SK-N-DZ (cell line): ENCODE measurements at regions not wholly inside any gene's neighbourhood (a gene's known extent, or its start where the extent isn't known, plus 50 kb on each side); places are given as distances from the start of the nearest gene placed in this dataset.
"Not testable (repeated sequence)": the region's sequence is repeated elsewhere in the genome, so short reads cannot be mapped to it uniquely, and the experiment has no call there.

Experiments
- DNase-seq: peaks from one replicate; pipeline ENCODE4 v3.0.0-alpha.2; 2015; ENCODE audit warnings: low spot score

DNA sequence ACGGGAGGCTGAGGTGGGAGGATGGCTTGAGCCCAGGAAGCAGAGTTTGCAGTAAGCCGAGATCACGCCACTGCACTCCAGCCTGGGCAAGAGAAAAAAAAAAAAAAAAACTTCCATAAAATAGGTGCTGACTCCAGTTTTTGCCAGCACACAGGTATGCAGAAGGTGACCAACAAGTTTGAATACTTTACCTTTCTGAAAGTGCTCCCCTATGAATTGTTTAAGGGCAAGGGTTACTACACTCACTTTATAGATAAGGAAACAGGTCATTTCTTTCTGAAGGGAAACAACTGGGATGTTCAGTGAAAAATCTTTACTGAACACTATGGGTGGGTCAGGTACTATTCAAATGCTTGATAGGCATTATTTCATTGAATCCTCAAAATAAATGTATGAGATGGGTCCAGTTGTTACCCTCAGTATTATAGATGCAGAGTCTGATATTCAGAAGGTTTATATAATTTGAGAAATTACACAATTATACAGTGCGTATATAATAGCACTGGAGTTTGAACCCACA is 538.5 kb downstream of the INSC start:
- DNase-seq = no peak

DNA sequence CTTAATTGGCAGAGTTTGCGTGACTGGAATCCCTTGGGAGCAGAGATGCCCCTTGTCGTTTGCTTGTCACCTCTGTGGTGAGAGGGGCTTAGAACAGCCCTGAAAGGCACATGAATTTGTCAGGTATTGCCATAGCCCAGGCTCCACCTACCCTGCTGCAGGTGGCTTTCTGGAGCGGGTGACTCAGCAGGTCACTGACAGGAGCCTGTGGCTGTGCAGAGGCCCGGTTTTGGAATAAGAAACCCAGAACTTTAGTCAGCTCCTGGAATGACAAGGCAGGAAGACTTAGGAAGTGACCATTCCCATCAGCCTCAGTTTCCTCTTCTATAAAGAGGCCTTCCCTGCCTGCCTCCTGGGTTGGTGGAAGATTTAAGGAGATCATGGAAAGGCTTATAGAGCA is 539.7 kb downstream of the INSC start:
- no peak for DNase-seq

DNA sequence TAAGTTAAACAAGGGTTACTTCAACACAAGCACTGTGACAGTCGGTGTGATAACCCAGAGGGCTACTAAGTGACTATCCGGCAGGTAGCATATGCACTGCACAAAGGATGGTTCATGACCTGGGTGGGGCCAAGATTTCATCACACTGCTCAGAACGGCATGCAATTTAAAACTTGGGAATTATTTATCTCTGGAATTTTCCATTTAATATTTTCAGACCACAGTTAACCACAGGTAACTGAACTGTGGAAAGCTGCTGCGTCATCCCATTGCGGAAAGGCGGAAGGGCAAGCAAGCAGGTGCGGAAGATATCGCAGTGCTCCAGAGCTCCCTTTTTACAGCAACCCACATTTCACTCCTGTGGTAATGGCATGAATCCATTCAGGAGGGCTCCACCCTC is 540.8 kb downstream of the INSC start:
- DNase-seq = no peak

DNA sequence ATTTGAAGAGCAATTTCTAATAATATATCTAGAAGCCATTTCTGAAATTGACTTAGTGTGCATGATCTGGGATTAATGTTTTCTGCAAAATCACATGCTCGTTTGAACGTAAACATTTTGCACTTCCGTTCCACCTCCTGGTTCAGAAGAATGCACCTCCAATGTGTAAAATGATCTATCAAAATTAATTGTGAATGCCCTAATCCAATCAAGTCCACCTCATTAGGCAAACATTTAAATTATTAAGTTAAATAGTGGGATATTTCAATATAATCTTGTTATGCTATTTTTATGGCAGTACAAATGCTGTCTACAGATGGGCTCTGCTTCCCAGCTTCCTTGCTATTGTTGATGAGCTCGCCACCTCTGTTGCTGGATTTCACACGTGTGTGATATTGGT is 542.5 kb downstream of the INSC start:
- no peak for DNase-seq

DNA sequence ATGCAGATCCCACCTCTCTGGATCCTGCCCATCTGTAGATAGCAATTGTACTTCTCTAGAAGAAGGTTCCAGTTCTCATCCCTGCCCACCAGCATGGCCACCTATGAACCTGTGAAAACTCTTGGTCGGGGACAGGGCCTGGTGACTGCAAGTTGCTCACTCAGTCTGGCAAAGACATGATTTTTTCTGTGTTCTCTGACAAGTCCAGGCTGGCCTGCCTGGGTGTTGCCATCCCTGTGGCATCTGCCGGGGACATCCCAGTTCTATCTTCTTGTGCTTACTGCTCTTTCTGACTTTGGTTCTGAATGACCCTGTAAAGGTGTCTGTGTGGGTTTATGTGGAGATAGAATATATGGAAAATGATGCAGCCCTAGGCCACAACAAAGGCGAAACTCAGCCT is 545.8 kb downstream of the INSC start:
- no peak for DNase-seq

DNA sequence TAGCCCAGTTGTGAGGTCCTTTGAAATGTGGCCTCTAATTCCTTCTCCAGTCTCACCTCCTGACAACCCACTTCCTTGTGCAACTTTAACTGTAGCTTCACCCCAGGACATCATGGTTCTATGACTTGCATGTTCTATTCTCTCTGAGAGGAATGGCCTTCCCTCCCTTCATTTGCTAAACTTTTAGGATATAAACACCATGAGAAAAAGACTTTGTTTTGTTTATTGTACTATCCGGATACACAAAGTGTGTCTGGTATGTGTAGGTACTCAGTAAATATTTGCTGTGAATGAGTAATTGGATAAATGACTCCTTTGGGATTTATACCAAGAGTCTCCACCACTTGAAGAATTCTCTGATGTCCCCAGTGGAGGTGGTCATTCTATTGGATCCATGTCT is 547.6 kb downstream of the INSC start:
- DNase-seq = no peak

DNA sequence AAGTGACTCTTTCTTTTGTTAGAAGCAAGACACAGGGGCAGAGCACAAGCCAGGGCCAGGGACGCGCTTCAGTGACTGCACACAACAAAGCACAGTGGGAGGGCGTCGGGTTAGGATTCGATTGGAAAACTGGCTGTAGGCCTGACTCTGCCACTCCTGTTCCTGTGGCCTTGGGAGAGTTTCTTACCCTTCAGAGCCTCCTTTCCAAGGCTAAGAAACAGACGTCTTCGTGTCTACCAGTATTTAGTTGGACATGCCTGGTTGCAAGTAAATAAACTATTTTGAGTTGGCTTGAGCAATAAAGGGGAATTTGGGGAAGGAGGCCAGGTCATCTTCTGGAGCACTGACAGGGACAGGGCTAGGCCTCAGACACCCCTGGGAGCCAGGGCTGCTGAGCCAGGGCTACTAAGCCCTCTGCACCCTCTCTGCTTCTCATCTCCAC is 549.1 kb downstream of the INSC start:
- no peak for DNase-seq

DNA sequence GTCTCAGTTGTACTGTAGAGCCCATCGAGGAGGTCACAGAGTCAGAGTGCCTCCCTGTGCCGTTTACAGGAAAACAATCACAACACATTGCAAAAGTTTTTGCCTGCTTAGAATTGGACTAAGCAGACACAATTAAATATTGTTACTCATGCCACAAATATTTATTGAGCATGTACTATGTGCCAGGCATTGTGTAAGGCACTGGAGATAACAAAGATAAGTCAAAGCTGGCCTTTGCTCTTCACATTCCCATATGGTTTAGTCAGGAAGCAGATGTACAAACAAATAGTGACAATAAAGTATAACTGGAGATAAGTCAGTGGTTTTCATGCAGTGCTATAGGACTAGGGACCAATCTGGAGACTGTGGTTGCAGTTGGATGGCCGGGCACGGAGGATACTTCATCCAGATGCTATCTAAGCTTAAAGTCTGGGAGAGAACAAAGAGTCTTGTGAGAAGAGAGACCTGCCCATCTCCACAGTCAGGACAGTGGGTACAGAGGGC is 550.7 kb downstream of the INSC start:
- no peak for DNase-seq

DNA sequence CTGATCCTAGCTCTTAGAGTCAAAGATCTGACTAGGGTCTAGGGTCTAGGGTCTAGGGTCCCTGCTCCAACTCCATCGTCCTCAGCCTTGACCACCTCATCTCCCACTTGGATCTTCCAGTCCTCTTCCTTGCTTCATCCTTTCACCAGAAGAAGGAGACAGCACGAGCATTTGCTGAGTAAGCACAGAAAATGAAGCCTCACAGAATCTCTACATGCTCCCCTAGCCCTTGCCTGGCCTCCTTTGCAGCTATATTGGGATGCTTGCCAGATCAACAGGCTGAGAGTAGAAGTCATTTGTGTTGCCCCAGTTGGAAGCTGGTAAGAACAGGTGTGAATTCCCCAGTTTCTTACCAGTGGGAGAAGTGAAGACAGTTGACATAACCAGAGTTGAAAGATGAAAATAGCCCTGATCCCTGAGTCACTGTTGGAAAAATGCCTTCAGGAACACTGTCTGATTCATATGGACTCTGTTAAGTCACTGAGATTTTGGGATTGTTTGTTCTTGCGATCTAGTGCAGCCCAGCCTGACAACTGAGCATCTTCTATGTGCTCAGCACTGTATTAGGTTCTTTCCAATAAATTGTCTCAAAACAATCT is 552.5 kb downstream of the INSC start:
- no peak for DNase-seq

DNA sequence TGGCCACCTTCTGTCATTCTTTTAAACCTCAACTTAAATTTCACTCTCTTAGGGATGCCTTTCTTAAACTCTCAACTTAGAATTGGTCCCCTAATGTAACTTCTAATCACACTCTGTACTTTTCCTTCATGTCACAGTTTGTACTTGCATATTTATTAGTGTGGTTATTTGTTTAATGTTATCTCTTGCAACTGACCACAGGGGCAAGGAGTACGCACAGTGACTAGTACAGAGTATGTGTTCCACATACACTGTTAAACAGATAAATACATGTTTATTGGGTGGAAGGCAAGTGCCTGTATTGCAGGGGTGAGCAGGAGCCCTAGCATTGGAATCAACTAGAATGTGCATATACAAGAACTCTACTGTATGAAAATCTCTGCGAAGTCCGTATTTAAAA is 554.0 kb downstream of the INSC start:
- DNase-seq = no peak

DNA sequence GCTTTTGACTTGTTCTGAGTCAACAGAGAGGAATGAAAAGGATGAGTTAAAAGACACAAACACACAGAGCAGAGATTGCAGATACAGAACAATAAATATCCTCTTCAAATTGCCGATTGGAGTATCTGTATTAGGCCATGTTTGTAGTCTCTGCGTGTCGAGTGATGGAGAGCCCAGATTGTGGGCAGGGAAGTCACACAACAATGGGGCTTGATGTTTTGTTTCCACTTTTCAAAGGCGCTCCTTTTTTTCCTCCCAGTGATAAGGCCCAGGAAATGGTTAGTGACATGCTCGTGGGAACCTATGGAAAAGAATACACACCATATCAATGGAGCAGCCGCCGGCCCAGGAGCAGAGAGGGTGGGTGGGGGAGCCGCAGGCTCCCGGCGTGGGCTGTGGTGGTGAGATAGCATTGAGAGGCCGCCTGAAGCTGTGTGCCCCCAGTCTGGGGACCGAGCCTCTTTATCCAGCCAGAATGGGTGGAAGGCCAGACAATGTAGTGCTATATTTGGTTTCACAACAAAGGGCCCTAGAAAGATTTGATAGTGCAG is 555.9 kb downstream of the INSC start:
- DNase-seq = no peak

DNA sequence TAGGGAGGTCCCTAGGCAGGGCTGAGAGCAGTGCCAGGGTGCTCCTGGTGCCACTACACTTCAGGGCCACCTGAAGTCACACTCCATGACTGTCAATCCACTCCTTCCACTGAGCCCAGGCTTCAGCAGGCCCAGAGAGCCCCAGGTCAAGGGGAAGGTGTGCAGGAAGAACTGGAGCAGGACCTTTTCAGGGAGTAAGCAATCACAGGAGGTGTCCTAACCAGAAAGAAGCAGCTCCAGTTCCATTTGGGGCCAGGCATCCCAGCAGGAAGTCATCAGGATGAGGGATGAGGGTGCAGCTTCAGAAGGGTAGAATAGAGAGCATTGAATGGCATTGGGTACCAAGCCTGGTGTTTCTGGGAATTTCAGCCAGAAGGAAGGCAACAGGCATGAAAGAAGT is 556.5 kb downstream of the INSC start:
- no peak for DNase-seq

DNA sequence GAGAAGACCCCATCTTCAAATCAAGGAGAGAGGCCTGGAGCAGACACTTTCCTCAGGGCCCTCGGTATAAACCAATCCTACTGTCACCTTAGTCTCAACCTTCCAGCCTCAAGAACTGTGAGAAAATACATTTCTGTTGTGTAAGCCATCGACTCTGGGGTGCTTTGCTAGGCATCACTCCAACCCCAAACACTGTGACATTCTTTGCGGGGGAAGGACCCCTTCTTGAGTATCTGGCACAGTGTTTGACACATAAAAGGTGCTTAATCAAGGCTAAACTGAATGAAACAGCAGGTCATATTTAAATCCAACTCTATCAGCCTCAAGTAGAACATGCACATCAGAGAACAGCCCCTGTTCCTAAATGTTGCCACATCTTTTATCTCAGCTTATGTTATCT is 558.1 kb downstream of the INSC start:
- no peak for DNase-seq

DNA sequence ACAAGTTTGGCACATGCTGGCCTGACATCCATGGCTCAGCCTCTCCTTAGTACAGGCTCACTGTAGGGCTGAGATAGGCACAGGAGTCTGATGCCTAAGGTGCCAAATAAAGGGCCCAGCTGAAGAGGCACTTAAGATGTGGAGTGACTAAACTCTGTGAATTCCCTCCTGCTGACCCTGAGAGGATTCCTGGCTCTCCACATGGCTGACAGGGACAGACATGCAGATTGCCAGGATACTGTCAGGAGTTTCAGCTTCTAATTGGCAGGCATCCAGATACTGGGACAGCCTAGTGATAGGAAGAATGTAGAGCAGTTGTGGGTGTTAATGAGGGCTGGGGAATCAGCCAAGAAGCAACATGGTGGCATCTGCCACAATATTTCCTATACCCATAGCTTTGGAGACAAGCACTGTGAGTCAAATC is 558.7 kb downstream of the INSC start:
- no peak for DNase-seq

DNA sequence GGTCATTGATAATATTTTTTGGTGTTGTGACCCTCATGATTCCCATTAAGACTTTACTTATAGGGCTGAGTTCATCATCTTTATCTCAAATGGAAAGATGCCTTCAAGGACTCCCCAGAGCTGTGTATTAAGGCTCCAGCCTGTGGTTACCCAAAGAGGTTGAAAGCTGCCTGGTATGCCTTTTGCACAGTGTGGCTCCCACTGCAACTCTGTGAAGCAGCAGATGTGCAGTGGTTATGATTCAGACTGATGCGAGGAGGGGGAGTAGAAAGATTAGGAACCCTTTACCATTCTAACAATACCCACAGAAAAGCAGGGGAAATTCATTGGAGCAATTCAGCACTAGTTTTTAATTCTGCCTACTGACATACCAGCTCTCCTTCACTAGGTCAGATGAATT is 560.0 kb downstream of the INSC start:
- DNase-seq = no peak

DNA sequence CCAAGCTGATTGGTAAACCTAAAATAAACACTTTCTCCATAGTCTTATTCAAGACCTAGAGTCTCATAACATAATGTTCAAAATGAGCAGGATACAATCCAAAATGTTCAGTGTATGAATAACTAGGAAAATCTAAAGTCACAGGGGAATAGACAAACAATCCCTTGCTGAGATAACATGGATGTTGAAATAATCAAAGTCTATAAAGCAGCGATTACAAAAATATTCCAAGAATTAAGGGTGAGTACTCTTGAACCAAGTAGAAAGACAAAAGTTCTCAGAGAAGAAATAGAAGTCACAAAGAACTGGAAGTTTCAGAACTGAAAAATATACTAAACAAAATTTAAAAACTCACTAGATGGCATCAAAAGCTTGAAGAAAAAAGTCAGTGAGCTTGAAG is 561.0 kb downstream of the INSC start:
- no peak for DNase-seq

DNA sequence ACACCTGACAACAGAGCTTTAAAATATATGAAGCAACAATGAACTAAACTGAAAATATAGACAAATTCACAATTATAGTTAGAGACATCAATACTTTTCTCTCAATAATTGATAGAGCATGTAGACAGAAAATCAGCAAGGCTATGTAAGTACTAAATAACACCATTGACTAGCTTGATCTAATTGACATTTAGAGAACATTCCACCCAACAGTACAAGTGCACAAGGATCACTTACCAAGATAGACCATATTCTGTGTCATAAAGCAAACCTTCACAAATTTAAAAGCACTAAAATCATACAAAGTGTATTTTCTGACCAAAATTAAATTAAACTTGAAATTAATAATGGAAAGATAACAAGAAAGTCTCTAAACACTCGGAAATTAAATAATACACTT is 562.5 kb downstream of the INSC start:
- no peak for DNase-seq

DNA sequence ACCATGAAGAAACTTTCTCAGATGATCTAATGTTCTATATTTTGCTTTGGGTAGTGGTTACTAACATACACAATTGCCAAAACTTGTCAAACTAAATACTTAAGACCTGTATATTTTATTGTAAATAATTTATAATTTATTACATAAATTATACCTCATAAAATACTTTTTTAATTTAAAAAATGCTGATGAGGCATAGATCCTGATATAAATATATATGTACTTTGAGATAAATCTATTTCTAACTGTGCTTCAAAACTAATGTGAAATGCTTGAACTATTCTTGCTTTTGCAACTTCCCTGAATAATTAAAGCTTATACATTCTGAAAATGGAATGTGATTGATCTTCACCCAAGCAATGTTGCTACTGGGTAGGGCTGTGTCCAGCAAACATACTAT is 568.8 kb downstream of the INSC start:
- DNase-seq = no peak

DNA sequence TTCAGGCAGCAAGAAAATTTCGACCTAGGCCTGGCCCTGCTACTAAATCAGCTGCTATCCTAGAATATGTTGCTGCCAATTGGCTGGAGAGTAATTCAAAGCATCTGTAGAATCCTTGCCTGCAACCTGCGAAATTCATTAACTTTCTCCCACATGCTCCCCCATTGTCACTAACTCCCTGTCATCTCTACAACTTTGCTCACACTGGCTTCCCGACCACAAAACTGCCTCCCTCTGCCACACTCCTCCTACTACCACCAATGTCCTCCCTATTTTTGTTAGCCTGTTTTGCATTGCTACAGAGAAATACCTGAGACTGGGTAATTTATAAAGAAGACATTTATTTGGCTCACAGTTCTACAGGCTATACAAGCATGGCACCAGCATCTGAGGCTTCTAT is 570.6 kb downstream of the INSC start:
- no peak for DNase-seq

DNA sequence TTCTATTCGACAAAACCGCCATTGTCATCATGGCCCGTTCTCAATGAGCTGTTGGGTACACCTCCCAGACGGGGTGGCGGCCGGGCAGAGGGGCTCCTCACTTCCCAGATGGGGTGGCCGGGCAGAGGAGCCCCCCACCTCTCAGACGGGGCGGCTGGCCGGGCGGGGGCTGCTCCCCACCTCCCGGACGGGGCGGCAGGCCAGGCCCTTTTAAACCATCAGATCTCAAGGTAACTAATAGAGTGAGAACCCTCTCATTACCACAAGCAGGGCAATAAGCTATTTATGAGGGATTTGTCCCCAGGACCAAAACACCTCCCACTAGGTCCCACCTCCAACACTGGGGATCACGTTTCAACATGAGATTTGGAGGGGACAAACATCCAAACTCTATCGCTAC is 571.5 kb downstream of the INSC start:
- not testable (repeated sequence) for DNase-seq

DNA sequence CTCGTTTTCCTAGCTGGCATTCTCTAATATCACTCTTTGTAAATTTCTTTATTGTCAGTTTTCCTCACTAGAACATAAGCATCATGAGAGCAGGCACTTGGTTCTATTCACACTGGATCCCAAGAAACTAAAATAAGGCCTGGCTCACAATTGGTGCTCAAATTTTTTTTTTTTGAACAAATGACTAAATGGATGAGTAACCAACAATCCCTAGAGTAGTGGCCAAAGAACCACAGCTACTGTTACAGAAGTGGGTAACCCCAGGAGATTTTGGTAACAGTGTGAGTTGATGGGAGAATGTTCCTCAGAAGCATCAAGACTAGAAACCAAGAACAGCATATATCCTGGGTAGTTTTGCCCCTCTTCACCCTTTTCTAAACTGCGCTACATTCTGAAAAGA is 572.6 kb downstream of the INSC start:
- no peak for DNase-seq

DNA sequence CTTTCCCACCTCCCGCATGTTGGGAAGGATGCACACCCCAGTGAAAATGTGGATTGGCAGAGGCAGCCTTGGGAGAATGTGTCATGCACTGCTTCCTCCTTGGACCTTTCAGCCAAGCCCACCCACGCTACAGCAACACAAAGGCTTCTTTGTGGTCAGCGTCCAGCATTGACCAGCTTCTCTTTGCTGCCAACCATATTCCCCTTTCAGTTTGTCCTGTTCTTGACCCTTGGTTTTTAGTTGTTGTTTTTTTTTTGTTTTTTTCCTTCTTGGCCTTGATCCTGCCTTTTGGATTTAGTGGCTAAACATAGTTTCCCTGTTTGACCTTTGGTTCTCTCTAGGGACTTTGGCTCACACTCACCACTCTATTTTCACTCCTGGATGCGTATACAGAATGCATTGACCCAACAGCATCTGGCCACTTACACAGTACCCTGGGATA is 573.6 kb downstream of the INSC start:
- no peak for DNase-seq

DNA sequence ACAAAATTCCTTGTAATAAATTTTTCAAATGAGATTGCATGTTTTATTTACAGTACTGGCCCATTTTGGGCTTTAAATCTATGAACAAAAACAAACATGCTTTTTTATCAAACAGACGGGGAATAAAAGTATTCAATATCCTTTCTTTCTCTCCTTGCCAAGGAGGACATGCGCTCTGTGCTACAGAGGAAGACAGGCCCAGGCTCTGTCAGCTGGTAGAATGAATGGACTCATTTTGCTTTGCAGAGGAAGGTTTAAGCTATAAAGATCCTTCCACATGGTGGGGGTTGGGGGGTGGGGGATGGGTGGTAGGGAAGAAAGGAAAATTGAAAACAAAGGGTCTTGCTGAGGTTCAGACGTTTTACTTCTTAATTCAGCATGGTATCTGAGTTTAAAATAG is 575.6 kb downstream of the INSC start:
- no peak for DNase-seq

DNA sequence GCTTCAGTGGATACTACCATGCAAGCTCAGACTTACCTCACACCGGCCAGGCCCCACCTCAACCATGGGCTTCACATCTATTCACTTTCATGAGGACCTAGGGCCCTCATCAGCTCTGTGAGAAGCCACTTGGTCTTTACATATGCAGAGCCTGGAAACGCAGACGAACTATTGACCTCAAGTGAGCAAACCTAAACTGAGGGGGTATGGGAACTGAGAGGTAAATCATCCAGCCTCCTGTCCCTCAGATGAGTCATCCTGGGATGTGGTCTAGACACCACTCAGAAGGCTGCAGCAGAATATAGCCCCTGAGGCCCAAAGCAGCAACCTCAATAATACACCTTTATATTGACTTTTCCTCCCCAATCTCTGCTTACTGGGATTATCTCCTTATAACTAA is 578.0 kb downstream of the INSC start:
- no peak for DNase-seq
